GM13976 (cell line): ENCODE measurements at regions not wholly inside any gene's neighbourhood (a gene's known extent, or its start where the extent isn't known, plus 50 kb on each side); places are given as distances from the start of the nearest gene placed in this dataset.
"Not testable (repeated sequence)": the region's sequence is repeated elsewhere in the genome, so short reads cannot be mapped to it uniquely, and the experiment has no call there.

Experiments used
- DNase-seq: peaks from one replicate; pipeline ENCODE4 v3.0.0; 2012; ENCODE audit warnings: low spot score
- CTCF ChIP-seq: IDR thresholded peaks from 2 replicates; pipeline ENCODE4 v1.5.1; 2012; ENCODE audit warnings: borderline replicate concordance, mild to moderate bottlenecking; ENCODE audit not compliant: insufficient read depth; ENCODE audit errors: extremely low read depth, missing control alignments, control extremely low read depth
- in situ Hi-C: fragments of 300-500 bp; cut with MboI; formaldehyde crosslinking; loops from one replicate; pipeline ENCODE4 v1.12.0; 2022; ENCODE audit warnings: low sequenced_read_pairs, mixed read lengths, inconsistent platforms; ENCODE audit not compliant: unreplicated experiment

GRCh38 chr10:77726301-77726700 is 88.7 kb upstream of the KCNMA1 start:
- DNase-seq, result no peak
- in situ Hi-C loops, result no loop called here
- TF ChIP-seq CTCF, result no peak

- in situ Hi-C loops, result no loop called here
- TF ChIP-seq CTCF, result no peak
- DNase-seq, result no peak
Observed at GRCh38 chr10:77724820-77725219, 87.2 kb upstream of the KCNMA1 start.

- in situ Hi-C loops, result no loop called here
- TF ChIP-seq CTCF, result no peak
- DNase-seq, result no peak
Observed at GRCh38 chr10:77723376-77723775, 85.8 kb upstream of the KCNMA1 start.

- in situ Hi-C loops, DNase-seq: not testable (repeated sequence)
Observed at GRCh38 chr10:77722956-77723355, 85.3 kb upstream of the KCNMA1 start.

GRCh38 chr10:77721815-77722214 is 84.2 kb upstream of the KCNMA1 start:
- no peak for DNase-seq
- TF ChIP-seq CTCF, result no peak
- in situ Hi-C loops, result no loop called here

GRCh38 chr10:77718957-77719356 is 81.3 kb upstream of the KCNMA1 start:
- no peak for DNase-seq
- no peak for TF ChIP-seq CTCF
- in situ Hi-C loops, result no loop called here

GRCh38 chr10:77718312-77718711 is 80.7 kb upstream of the KCNMA1 start:
- DNase-seq, in situ Hi-C loops: not testable (repeated sequence)

- DNase-seq, result no peak
- no peak for TF ChIP-seq CTCF
- in situ Hi-C loops, result no loop called here
Observed at GRCh38 chr10:77717336-77717735, 79.7 kb upstream of the KCNMA1 start.
